ENCODE measurements at regions not wholly inside any gene's neighbourhood (a gene's known extent, or its start where the extent isn't known, plus 50 kb on each side); places are given as distances from the start of the nearest gene placed in this dataset.

GRCh38 chr7:130897515-130898419, 163.8 kb upstream of the KLF14 start:
- peak; percentile 6 for ATAC-seq
- DNase-seq, result no peak

- ATAC-seq (no peak), DNase-seq (no peak)
These were observed 165.1 kb upstream of the KLF14 start for GRCh38 chr7:130899071-130899560.

GRCh38 chr7:130899638-130900401, 165.8 kb upstream of the KLF14 start:
- no peak for ATAC-seq
- no peak for DNase-seq

GRCh38 chr7:130900471-130901076, 166.6 kb upstream of the KLF14 start:
- DNase-seq, result no peak

DNA sequence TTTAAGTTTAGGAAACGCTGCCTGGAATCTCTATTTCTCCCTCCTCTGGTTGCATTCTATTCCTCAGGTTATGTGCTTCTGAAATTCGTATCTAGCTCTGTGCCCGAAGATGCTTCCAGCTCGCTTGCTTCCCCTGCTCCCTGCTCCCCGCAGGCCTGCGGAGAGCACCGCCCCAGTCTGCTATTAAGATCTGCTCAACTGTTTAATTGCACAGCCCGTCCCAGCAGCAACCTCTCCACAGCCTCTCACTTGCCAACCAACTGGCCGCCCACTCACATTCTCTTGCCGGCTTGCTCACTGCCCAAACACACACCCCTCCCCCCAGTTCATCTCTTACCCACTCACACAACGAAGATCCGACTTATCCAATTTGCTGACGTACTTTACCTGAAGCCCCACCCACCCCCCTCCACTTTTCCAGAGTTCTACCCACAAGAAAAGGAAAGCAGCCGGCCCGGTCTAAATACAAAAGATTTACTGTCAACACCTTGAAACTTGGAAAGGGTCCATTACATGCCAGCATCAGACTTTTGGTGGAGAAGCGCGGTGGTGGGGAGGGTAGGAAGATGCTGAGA, 167.3 kb upstream of the KLF14 start:
- ATAC-seq, result no peak
- DNase-seq, result no peak

More at GRCh38 chr7:130900471-130901076, 166.6 kb upstream of the KLF14 start:
- no peak for ATAC-seq

- ATAC-seq (no peak), DNase-seq (no peak)
These were observed 168.8 kb upstream of the KLF14 start for GRCh38 chr7:130902755-130903357.

DNA sequence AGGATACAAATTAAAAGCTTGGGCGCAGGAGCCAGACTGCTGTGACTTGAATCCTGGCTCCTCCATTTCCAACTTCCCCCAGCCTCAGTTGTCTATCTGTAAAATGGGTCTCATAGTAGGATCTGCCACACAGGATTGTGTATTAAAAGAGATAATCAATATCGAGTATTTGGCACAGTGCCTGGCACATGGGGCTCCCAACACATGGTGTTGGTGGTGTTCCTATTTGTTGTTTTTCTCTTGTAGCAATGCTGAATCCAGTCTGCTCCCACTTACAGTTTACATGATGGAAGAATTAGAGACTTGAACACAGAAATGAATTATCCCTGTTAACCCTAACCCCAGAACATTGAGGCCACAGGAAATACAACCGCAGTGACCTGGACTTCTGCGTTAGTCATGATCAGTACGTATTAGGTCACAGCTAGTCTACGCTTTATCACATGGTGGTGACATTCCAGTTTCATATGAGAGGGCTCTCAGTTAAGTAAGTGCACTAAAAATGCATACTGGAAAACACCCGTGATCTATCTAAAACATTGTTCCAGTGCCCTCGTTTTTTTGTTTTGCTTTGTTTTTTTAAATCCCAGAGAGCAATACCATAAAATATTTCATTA, 169.5 kb upstream of the KLF14 start:
- ATAC-seq (peak; percentile 26), DNase-seq (no peak)

DNA sequence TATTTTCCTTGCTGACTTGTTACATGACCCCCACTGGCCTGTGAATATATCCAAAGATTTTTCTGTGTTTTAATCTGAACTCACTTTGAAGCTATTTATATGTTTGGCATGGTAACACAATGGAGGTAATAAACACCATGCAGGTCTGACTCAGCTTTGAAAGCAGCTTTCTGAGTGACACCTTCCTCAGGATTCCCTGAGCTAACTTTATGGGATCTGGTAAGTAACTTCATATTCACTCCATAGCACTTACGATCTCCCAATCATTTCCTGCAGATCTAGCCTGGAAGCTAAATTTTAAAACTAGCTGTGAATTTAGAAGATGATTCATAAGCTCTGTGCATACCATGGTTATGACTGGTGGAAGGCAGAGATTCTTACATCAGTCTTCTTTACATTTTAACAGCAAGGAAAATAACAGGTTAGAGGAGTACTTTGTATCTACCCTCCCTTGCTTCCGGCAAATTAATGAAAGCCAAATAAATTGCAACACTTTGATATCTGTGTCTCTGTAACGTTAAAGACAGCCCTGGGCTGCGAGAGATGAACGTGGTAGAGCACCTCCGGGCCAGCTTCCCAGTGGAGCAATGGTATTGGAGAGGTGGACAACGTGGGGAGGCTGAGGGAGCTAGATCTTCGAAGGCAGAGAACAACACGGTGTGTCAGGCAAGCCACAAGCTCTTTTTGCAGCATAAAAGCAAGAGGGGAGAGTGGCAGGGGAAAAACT, 170.2 kb upstream of the KLF14 start:
- ATAC-seq (no peak), DNase-seq (no peak)

DNA sequence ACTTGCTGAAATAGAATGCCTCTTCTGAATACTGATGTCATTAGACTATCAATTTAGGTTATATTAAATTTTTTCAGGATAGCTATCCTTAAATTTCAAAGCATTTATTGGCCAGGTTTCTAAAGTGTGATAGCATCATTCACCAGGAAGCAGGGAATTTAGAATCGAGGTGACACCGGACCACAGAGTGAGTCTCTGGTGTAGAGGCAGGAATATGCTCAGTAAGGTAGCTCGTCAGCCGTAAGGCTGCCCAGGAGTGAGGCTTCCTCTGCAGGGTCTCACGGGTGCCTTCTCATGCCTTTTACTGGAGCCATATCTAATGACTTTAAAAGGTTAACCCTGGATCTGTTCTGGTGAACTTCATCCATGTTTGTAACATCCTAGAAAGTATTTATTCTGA, 170.8 kb upstream of the KLF14 start:
- ATAC-seq (no peak), DNase-seq (no peak)

- no peak for ATAC-seq
- no peak for DNase-seq
These were observed 172.6 kb upstream of the KLF14 start for GRCh38 chr7:130906575-130906974.

- DNase-seq, result no peak
- ATAC-seq, result no peak
These were observed 173.4 kb upstream of the KLF14 start for GRCh38 chr7:130907439-130907838.

DNA sequence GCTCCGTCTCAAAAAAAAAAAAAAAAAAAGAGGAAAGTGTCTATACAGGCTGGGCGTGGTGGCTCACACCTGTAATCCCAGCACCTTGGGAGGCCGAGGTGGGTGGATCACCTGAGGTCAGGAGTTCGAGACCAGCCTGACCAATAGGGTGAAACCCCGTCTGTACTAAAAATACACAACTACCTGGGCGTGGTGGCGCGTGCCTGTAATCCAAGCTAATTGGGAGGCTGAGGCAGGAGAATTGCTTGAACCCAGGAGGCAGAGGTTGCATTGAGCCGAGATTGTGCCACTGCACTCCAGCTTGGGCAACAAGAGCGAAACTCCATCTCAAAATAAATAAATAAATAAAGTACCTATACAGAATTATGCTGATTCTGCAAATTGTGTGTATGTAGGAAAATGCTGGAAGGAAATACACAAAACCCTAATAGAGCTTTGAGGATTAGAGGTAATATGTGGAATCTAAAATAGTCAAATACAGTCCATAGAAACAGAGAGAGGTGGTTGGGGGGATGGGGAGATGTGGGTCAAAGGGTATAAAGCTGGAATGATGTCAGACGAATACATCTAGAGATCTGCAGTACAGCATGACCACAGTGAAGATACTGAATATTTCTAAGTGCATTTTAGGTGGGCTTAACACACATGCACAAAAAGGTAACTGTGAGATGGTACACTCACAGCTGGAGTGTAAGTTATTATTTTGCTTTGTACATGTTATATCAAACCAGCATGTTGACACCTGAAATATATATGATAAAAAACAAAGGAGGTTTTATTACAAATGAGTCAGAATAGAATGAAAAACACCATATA, 174.5 kb upstream of the KLF14 start:
- DNase-seq (no peak), ATAC-seq (no peak)

DNA sequence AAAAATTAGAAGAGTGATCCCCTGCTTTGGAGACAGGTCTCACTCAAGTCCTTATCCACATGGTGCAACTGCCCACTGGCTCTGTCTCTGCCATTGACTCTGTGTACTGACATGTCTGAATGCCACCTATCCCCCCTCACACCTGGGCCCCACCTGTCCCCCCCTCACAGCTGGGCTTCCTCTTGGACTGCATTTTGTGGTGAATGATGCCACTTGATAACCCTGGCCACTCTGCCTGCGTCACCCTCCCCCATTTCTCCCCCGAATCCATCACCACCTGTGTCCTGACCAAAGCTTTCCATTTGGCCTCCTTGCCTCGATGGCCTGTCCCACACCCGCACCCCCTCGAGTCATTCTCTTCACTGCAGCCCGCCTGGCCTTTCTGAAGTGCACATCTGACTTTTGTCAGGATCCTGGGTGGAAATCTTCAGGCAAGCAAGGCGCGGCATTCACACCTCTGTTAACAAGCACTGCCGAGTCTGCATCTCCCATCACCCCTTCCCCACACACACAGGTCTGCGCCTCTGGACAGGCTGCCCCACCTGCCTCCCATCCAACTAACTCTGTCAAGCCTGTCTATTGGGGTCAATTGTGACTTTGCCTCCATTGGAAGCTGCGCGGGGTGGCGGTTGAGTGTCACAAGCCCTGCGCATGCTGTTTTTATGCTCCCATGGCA, 175.3 kb upstream of the KLF14 start:
- DNase-seq (no peak), ATAC-seq (no peak)

DNA sequence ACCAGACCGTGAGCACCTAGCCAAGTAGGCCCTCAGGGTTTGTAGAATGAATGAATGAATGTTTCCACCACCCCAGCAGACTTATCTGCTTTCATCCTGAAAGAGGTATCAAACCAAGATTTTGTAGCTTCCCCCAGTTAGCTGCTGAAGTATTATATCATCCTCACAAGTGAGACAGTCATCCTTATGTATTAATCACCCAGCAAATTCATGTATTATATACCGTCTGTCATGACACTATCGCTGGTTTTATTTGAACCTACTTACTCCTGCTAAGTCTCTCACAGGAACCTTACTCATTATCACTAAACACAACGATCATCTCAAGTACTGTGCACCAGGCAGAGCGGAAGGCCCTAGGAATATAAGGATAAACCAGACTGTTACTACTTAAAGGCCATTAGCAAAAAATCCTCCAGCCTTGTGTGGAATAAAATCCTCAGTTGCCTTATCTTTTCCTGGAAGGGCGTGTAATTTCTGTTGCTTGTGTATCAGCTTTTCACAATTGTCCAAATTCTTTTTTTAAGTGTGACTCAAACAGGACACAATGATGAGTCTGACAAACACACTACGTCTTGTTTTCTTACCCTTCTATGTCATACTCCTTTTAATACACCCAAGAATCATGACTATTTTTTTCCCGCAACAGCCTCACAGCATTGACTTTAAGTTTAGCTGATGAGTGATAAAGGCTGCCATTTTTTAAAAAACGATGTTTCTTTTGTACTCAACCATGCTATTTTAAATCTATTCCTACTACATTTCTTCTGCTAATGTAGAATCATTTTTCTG, 176.1 kb upstream of the KLF14 start:
- DNase-seq, result no peak
- ATAC-seq, result no peak

DNA sequence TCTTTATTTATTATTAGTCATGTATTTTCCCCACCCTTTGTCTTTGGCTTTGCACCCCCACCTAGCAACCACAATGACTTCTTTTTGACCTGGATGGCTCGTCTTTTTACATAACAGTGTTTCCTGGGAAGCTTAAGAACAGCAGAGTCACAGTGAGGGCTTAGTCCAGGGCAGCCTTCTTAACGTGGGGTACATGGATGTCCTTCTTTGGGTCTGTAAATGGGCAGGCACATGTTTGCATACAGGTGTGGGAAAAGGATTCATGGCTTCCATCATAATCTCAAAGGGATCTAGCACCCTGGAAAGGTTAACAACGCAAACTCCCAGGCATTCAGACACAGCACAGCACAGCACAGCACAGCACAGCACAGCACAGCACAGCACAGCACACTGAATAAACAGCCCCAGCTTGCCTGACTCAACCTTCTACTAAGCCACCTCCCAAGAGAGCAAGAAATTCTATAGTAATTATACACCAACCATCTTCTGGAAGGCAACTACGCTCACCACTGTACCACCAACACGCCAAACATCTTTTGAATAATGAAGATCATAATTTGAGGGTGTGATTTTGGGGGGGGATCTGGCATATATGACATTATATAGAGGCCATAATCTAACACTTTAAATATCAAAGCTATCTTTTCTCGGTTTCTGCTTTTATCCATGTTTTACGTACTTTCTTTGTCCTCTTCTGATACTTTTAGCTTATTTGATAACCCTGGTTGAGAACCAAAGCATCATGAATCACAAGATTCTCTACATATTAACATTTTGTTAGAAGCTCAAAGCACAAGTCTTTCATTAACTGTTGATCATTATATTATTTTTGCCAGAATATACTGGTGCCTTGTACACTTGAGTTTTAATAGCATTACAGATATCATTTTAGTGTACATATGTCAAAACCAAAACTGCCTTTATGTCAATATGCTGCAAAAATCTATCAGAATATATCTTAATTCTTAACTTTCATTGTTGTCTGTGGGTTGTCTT, 177.2 kb upstream of the KLF14 start:
- ATAC-seq (no peak), DNase-seq (no peak)

DNA sequence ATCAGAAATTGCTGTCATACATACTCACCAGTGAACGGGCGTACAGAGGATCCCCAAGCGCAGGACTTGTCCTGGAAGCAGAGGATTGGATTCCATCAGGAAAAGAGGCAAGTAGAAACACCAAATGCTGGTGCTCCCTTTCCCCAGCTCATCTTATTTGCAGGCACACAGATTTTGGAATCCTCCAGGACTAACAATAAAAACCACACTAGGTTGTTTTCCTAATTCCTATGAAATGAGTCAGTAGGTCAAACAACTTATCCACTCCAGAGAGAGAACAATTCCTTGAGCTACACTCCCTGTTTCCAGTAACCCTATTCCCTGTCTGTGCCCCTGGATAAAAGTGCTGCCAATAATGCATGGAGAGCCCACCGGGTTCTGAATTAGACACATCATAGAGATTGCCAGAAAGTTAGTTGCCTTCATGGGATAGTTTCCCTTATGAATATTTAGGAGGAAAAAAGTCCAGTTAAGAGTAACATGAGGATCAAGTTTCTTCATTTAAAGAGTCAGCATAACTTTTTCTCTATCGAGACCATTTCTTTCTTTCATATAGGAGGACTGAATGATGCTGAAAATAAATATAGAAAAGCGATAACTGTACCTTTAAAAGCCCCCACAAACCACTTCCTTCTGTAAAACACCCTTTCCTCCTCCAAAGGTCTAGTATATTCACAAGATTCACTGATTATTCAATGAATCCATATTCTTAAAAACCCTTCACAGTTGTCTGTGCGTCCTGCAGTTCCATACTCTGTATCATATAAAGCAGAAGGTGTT, 178.3 kb upstream of the KLF14 start:
- ATAC-seq, result no peak

More for the DNA sequence above, 178.3 kb upstream of the KLF14 start:
- DNase-seq, result no peak

All from stimulated activated naive CD8-positive, alpha-beta T cell treated with anti-CD3 and anti-CD28 coated beads, Interleukin-15, Interleukin-2, amounts not matched to agents 100 U/mL and 50 U/mL, for 24 hours (primary cell).